COR-L47 (cell line): ENCODE measurements at regions not wholly inside any gene's neighbourhood (a gene's known extent, or its start where the extent isn't known, plus 50 kb on each side); places are given as distances from the start of the nearest gene placed in this dataset.

Experiments
- DNase-seq: peaks from one replicate; lab custom pipeline; 2025; lab: John Stamatoyannopoulos, UW

DNA sequence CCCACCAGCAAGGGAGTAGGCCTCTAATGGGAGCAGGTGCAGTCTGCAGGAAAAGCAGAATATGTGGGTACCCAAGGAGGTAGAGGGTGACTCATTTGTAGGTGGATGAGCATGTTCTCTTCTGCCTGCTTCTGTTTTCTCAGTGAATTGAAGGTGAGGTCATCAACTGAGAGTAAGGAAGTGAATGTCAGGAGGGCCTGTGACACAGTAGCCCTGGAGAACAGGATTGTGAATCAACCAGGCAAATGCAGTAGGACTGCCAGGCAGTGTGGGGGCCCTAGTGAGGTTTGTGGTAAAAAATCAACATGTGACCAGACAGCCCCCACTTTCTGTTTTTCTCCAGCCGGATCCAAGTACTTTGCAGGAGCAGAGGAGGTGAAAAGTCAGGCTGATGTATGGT, 150.5 kb upstream of the SOX9 start:
- no peak for DNase-seq

GRCh38 chr17:71974051-71974450, 146.8 kb upstream of the SOX9 start:
- DNase-seq: no peak

GRCh38 chr17:71975331-71975801, 145.5 kb upstream of the SOX9 start:
- no peak for DNase-seq

GRCh38 chr17:71976011-71976649, 144.7 kb upstream of the SOX9 start:
- DNase-seq: no peak

- DNase-seq: no peak
Measured at GRCh38 chr17:71978435-71978834, 142.4 kb upstream of the SOX9 start.

DNA sequence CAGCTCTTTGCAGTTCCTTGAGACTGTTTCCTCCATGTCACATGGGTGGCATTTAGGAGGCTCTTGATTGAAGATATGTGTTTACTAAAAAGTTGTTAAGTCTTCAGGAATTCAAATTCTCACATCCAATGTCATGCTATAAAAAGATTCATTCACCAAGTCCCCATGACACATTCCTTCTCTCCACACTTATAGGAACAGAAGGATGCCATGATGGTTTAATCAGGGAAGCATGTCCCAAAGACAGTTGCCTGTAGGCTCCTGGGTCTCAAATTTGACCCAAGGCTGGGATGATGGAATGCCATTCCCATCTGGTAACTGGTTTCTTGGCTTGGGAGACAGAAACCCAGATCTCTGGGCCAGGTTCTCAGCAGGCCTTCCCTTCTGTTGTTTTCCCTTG, 140.6 kb upstream of the SOX9 start:
- no peak for DNase-seq

DNA sequence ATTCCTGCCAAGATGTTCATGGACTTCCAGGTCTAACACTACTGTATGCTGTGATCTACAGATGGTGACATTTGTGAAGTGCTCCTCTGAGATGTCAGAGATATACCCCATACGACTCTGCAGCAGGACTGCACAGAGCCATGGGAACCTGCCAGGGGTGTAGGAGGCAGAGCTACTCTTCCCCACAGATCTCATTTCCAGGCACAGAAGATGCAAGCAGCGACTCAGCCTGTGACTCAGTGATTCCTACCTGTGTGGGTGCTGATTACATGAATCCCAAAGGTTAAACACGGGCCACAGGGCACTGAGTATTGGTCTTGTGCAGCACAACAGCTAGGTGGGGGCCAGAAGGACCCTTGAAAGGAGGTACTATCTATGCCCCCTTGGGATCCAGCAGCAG, 137.0 kb upstream of the SOX9 start:
- DNase-seq: no peak

- DNase-seq: no peak
Measured at GRCh38 chr17:71985111-71986039, 135.4 kb upstream of the SOX9 start.

DNA sequence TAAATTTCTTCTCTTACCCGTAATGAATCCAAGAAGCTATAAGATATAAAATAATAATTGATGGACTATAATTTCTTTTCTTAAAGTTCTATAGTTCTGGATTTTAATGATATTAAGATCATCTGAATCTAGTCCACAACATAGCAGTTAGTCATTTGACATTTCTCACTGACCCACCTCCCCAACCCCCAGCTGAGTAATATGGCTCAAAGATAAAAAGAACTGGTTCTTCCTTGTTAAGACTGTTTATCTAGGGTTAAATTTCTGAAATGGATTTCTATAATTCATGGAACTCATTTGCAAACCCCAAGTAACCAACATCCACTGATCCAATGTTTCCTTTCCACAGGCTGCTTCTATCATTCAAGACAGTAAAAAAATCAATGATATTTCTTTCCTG, 133.9 kb upstream of the SOX9 start:
- no peak for DNase-seq

DNA sequence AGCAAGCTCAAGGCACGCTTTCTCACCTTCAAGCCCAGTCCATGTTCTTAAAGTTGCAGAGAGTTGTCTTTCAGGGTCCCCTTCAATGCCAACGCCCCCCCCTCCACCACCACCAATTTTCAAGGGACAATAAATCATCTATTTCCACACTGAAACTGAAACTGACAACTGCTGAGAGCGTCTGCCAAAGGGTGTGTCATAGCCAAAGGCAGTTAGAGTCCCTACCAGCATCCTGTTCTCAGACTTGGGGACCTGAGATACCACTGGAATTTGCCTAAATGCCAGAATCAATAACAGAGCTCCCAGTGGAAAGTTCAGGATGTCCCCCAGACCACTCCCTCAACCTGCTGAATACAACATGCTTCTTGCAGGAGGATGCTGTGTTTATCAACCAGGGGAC, 133.2 kb upstream of the SOX9 start:
- DNase-seq: no peak

- DNase-seq: no peak
Measured at GRCh38 chr17:71989117-71989516, 131.7 kb upstream of the SOX9 start.

- no peak for DNase-seq
Measured at GRCh38 chr17:71993363-71993762, 127.5 kb upstream of the SOX9 start.

- no peak for DNase-seq
Measured at GRCh38 chr17:71995590-71995989, 125.2 kb upstream of the SOX9 start.

- no peak for DNase-seq
Measured at GRCh38 chr17:72004011-72004427, 116.8 kb upstream of the SOX9 start.

GRCh38 chr17:72004611-72005331, 116.0 kb upstream of the SOX9 start:
- DNase-seq: no peak

GRCh38 chr17:72005332-72006163, 115.3 kb upstream of the SOX9 start:
- no peak for DNase-seq

GRCh38 chr17:72008236-72008876, 112.5 kb upstream of the SOX9 start:
- DNase-seq: no peak

- DNase-seq: no peak
Measured at GRCh38 chr17:72011561-72011960, 109.3 kb upstream of the SOX9 start.

GRCh38 chr17:72021417-72022041, 99.3 kb upstream of the SOX9 start:
- DNase-seq: no peak

DNA sequence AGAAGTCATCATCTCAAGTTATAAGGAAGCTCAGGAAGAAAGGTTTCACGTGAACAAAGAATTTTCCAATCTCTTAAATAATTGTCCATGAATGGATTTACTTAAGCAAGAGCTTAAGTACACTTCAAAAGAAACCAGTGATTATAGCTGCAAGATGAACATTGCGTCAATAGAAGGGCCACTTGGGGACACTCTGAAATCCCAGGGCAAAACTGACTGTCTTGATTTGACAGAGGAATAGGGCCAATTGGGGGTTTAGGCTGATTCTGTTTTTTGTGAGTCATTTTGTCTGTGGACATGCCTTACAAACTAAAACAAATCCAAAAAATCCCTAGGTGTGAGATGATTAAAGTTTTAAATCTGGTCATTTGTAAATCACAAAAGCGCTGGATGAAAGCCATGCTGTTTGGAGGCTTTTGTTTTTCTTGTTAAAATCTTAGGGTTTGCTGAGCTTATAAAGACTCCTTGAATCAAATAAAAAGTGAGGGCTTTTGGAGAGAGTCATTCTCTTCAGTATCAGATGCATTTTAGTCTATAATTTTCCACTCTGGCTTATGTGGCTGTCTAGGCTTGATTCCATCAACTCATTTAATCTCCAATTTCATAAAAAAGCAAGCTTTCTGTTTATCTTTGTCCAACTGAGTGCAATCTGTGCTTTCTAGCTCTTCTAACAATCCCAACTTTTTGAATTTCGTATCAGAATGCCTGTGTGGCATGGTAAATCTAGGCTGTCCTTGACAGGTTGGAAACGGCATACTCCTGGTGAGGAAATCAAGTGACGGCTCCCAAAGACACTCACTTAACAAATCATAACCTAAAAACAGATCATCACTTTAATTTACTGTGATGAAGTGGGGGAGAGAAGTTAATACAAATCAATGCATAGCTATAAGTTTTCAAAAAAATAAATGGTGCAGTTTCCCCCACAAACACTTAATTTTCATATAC, 98.2 kb upstream of the SOX9 start:
- no peak for DNase-seq
